Activated CD8-positive, alpha-beta T cell treated with anti-CD3 and anti-CD28 coated beads for 36 hours (primary cell): ENCODE measurements at regions not wholly inside any gene's neighbourhood (a gene's known extent, or its start where the extent isn't known, plus 50 kb on each side); places are given as distances from the start of the nearest gene placed in this dataset.

ENCODE experiments used
- ATAC-seq: fragments of 200-7000 bp; cut with Tn5 transposase; one replicate; pipeline ENCODE4 v1.10.0; 2021; ENCODE audit warnings: mild to moderate bottlenecking, moderate library complexity
- CTCF ChIA-PET: fragments of 350-600 bp; sonication (Branson Sonifier 250); formaldehyde crosslinking; loops from one replicate; lab custom pipeline; 2021; ENCODE audit warnings: antibody characterized with exemption; lab: Charles Lee
- POLR2A ChIA-PET: fragments of 350-600 bp; sonication (Branson Sonifier 250); formaldehyde crosslinking; loops from one replicate; lab custom pipeline; 2021; ENCODE audit warnings: antibody characterized with exemption; lab: Charles Lee
- DNase-seq: peaks from one replicate; pipeline ENCODE4 v3.0.0-alpha.2; 2020
- H3K27ac Mint-ChIP-seq: one replicate; pipeline ENCODE4 v1.8.0; 2021; ENCODE audit warnings: mild to moderate bottlenecking, mixed read lengths
- H3K27me3 Mint-ChIP-seq: one replicate; pipeline ENCODE4 v1.8.0; 2021; ENCODE audit warnings: mixed read lengths
- H3K36me3 Mint-ChIP-seq: one replicate; pipeline ENCODE4 v1.8.0; 2021; ENCODE audit warnings: low read depth, mixed read lengths
- H3K4me1 Mint-ChIP-seq: one replicate; pipeline ENCODE4 v1.8.0; 2021; ENCODE audit warnings: low read depth, mixed read lengths
- H3K4me3 Mint-ChIP-seq: one replicate; pipeline ENCODE4 v1.8.0; 2021; ENCODE audit warnings: mild to moderate bottlenecking, moderate library complexity, mixed read lengths
- H3K9me3 Mint-ChIP-seq: one replicate; pipeline ENCODE4 v1.8.0; 2021; ENCODE audit warnings: mixed read lengths
- CTCF ChIP-seq: fragments of 200-600 bp; IDR thresholded peaks from one replicate; pipeline ENCODE4 v1.8.0; 2022; ENCODE audit warnings: antibody characterized with exemption, mild to moderate bottlenecking
- intact Hi-C: fragments of 100-400 bp; cut with micrococcal nuclease; formaldehyde crosslinking; loops from one replicate; pipeline ENCODE4 v1.10.0; 2022

GRCh38 chr3:82498186-82498585, 736.7 kb upstream of the GBE1 start:
- ChIA-PET POLR2A (no interaction called here), CTCF (no interaction called here)
- ATAC-seq (no peak), DNase-seq (no peak)
- no peaks in the 10 kb centered on the region for H3K9me3 Mint-ChIP-seq
- intact Hi-C loops, result no loop called here
- H3K4me3 Mint-ChIP-seq, result no peak overlapping the region
- no peaks in the 10 kb centered on the region for H3K36me3 Mint-ChIP-seq
- no peak overlapping the region for H3K27ac Mint-ChIP-seq
- no peak for TF ChIP-seq CTCF
- H3K4me1 Mint-ChIP-seq, result no peaks in the 10 kb centered on the region
- no peaks in the 10 kb centered on the region for H3K27me3 Mint-ChIP-seq

- CTCF ChIA-PET, result no interaction called here
- DNase-seq (no peak), ATAC-seq (no peak)
- intact Hi-C loops, result no loop called here
- Mint-ChIP-seq H3K4me1 (no peaks in the 10 kb centered on the region), H3K36me3 (no peaks in the 10 kb centered on the region), H3K4me3 (no peak overlapping the region), H3K27me3 (no peaks in the 10 kb centered on the region), H3K27ac (no peak overlapping the region), H3K9me3 (no peaks in the 10 kb centered on the region)
- TF ChIP-seq CTCF, result no peak
- POLR2A ChIA-PET, result no interaction called here
Measured at GRCh38 chr3:82496890-82497560, 735.6 kb upstream of the GBE1 start.

GRCh38 chr3:82495655-82496054, 734.2 kb upstream of the GBE1 start:
- CTCF ChIA-PET, result no interaction called here

GRCh38 chr3:82494977-82495489, 733.6 kb upstream of the GBE1 start:
- CTCF ChIA-PET, result no interaction called here
- Mint-ChIP-seq H3K9me3 (peaks cover 5% of the 10 kb centered on the region), H3K4me1 (no peaks in the 10 kb centered on the region), H3K4me3 (no peak overlapping the region), H3K27me3 (no peaks in the 10 kb centered on the region), H3K27ac (no peak overlapping the region), H3K36me3 (no peaks in the 10 kb centered on the region)
- ATAC-seq, result no peak
- no peak for DNase-seq
- POLR2A ChIA-PET, result no interaction called here
- intact Hi-C loops, result no loop called here
- TF ChIP-seq CTCF, result no peak

More at GRCh38 chr3:82495655-82496054, 734.2 kb upstream of the GBE1 start:
- Mint-ChIP-seq H3K27me3 (no peaks in the 10 kb centered on the region), H3K9me3 (peaks cover 2% of the 10 kb centered on the region), H3K4me3 (no peak overlapping the region), H3K36me3 (no peaks in the 10 kb centered on the region), H3K4me1 (no peaks in the 10 kb centered on the region), H3K27ac (no peak overlapping the region)
- TF ChIP-seq CTCF, result no peak
- POLR2A ChIA-PET, result no interaction called here
- ATAC-seq, result no peak
- DNase-seq, result no peak
- intact Hi-C loops, result no loop called here

- POLR2A ChIA-PET, result no interaction called here
- intact Hi-C loops, result no loop called here
- H3K36me3 Mint-ChIP-seq, result no peaks in the 10 kb centered on the region
- no peaks in the 10 kb centered on the region for H3K27me3 Mint-ChIP-seq
- CTCF ChIA-PET, result no interaction called here
- no peaks in the 10 kb centered on the region for H3K4me1 Mint-ChIP-seq
- ATAC-seq (no peak), DNase-seq (no peak)
- no peak for TF ChIP-seq CTCF
- no peak overlapping the region for H3K27ac Mint-ChIP-seq
- peaks cover 7% of the 10 kb centered on the region for H3K9me3 Mint-ChIP-seq
- H3K4me3 Mint-ChIP-seq, result no peak overlapping the region
Measured at GRCh38 chr3:82493858-82494257, 732.4 kb upstream of the GBE1 start.
